ENCODE measurements at regions not wholly inside any gene's neighbourhood (a gene's known extent, or its start where the extent isn't known, plus 50 kb on each side); places are given as distances from the start of the nearest gene placed in this dataset.
"Not testable (repeated sequence)": the region's sequence is repeated elsewhere in the genome, so short reads cannot be mapped to it uniquely, and the experiment has no call there.

GRCh38 chr7:149701495-149702240, 71.7 kb downstream of the ZNF467 start:
- no peak overlapping the region for H2AK5ac ChIP-seq (ENCODE audit: low read length)
- no peak overlapping the region for H3K9ac ChIP-seq (ENCODE audit: low read length)
- no peak overlapping the region for H3K4me2 ChIP-seq (ENCODE audit: low read length)
- H3K36me3 ChIP-seq (ENCODE audit: control insufficient read depth in 1 of 2, insufficient read depth in 2 of 2, low read length in 2 of 2), result no peaks in the 10 kb centered on the region
- no peaks in the 10 kb centered on the region for H3K27me3 ChIP-seq (ENCODE audit: insufficient read depth, low read length)
- H3K4ac ChIP-seq (ENCODE audit: low read depth, low read length), result no peak overlapping the region
- no peak for DNase-seq
- no peak overlapping the region for H3K27ac ChIP-seq (ENCODE audit: low read depth, low read length)
- H2BK5ac ChIP-seq (ENCODE audit: low read depth, low read length, poor library complexity), result no peak overlapping the region
- H4K12ac ChIP-seq (ENCODE audit: low read depth, low read length), result no peak overlapping the region
- no peak overlapping the region for H2BK120ac ChIP-seq (ENCODE audit: insufficient read depth, low read length, poor library complexity)
- no CpG with 5 or more reads among the region's 14 CpGs for WGBS (ENCODE audit: extremely low coverage, insufficient coverage, insufficient read length)
- no peak overlapping the region for H2BK12ac ChIP-seq (ENCODE audit: low read length)
- H3K79me2 ChIP-seq (ENCODE audit: control insufficient read depth, insufficient read depth, low read length, poor library complexity), result no peaks in the 10 kb centered on the region
- H3K14ac ChIP-seq (ENCODE audit: low read length), result no peak overlapping the region
- H3K79me1 ChIP-seq (ENCODE audit: low read length), result no peaks in the 10 kb centered on the region
- H3K23ac ChIP-seq (ENCODE audit: low read length), result no peak overlapping the region
- no peak overlapping the region for H4K8ac ChIP-seq (ENCODE audit: low read depth, low read length)
- peaks cover 11% of the 10 kb centered on the region for H3K9me3 ChIP-seq (ENCODE audit: insufficient read depth, low read depth, low read length)
- no peak overlapping the region for H2AFZ ChIP-seq (ENCODE audit: insufficient read depth, low read length, poor library complexity)
- H4K91ac ChIP-seq (ENCODE audit: low read depth, low read length), result no peak overlapping the region
- H3K18ac ChIP-seq (ENCODE audit: low read length), result no peak overlapping the region
- no peaks in the 10 kb centered on the region for H3K4me1 ChIP-seq (ENCODE audit: control insufficient read depth in 1 of 2, insufficient read depth in 2 of 2, low read length in 2 of 2)
- no peak overlapping the region for H3K4me3 ChIP-seq (ENCODE audit: low read depth, low read length)

- H4K8ac ChIP-seq (ENCODE audit: low read depth, low read length); H3K4me3 ChIP-seq (ENCODE audit: low read depth, low read length); H3K4me2 ChIP-seq (ENCODE audit: low read length); H2BK5ac ChIP-seq (ENCODE audit: low read depth, low read length, poor library complexity); H3K36me3 ChIP-seq (ENCODE audit: control insufficient read depth in 1 of 2, insufficient read depth in 2 of 2, low read length in 2 of 2); H2BK120ac ChIP-seq (ENCODE audit: insufficient read depth, low read length, poor library complexity); H3K18ac ChIP-seq (ENCODE audit: low read length); H3K14ac ChIP-seq (ENCODE audit: low read length); H4K91ac ChIP-seq (ENCODE audit: low read depth, low read length); H2AFZ ChIP-seq (ENCODE audit: insufficient read depth, low read length, poor library complexity); H2BK12ac ChIP-seq (ENCODE audit: low read length); H3K79me2 ChIP-seq (ENCODE audit: control insufficient read depth, insufficient read depth, low read length, poor library complexity); H3K23ac ChIP-seq (ENCODE audit: low read length); H3K27me3 ChIP-seq (ENCODE audit: insufficient read depth, low read length); H3K9ac ChIP-seq (ENCODE audit: low read length); H3K4me1 ChIP-seq (ENCODE audit: control insufficient read depth in 1 of 2, insufficient read depth in 2 of 2, low read length in 2 of 2); H3K27ac ChIP-seq (ENCODE audit: low read depth, low read length); H3K79me1 ChIP-seq (ENCODE audit: low read length); H2AK5ac ChIP-seq (ENCODE audit: low read length); H3K4ac ChIP-seq (ENCODE audit: low read depth, low read length); H4K12ac ChIP-seq (ENCODE audit: low read depth, low read length): not testable (repeated sequence)
- DNase-seq, result peak in 1 of 2 donors; percentile 48
- H3K9me3 ChIP-seq (ENCODE audit: insufficient read depth, low read depth, low read length), result peaks cover 11% of the 10 kb centered on the region
- no CpG with 5 or more reads among the region's 5 CpGs for WGBS (ENCODE audit: extremely low coverage, insufficient coverage, insufficient read length)
Measured at GRCh38 chr7:149697767-149698166, 75.6 kb downstream of the ZNF467 start.

- H3K79me2 ChIP-seq (ENCODE audit: control insufficient read depth, insufficient read depth, low read length, poor library complexity), result no peaks in the 10 kb centered on the region
- H3K27me3 ChIP-seq (ENCODE audit: insufficient read depth, low read length), result peaks cover 4% of the 10 kb centered on the region
- H2BK120ac ChIP-seq (ENCODE audit: insufficient read depth, low read length, poor library complexity), result no peak overlapping the region
- H3K79me1 ChIP-seq (ENCODE audit: low read length), result no peaks in the 10 kb centered on the region
- H3K4me1 ChIP-seq (ENCODE audit: control insufficient read depth in 1 of 2, insufficient read depth in 2 of 2, low read length in 2 of 2), result peaks cover 0 to 5% of the 10 kb centered on the region in 2 experiments
- H4K12ac ChIP-seq (ENCODE audit: low read depth, low read length), result no peak overlapping the region
- H3K23ac ChIP-seq (ENCODE audit: low read length), result no peak overlapping the region
- no peak overlapping the region for H3K9ac ChIP-seq (ENCODE audit: low read length)
- H3K18ac ChIP-seq (ENCODE audit: low read length), result no peak overlapping the region
- no peak overlapping the region for H3K27ac ChIP-seq (ENCODE audit: low read depth, low read length)
- no peak overlapping the region for H2BK5ac ChIP-seq (ENCODE audit: low read depth, low read length, poor library complexity)
- DNase-seq, result no peak
- H2BK12ac ChIP-seq (ENCODE audit: low read length), result no peak overlapping the region
- H3K4me3 ChIP-seq (ENCODE audit: low read depth, low read length), result no peak overlapping the region
- H4K8ac ChIP-seq (ENCODE audit: low read depth, low read length), result no peak overlapping the region
- no CpG with 5 or more reads among the region's 3 CpGs for WGBS (ENCODE audit: extremely low coverage, insufficient coverage, insufficient read length)
- H2AK5ac ChIP-seq (ENCODE audit: low read length), result no peak overlapping the region
- H3K4ac ChIP-seq (ENCODE audit: low read depth, low read length), result no peak overlapping the region
- no peak overlapping the region for H4K91ac ChIP-seq (ENCODE audit: low read depth, low read length)
- H3K9me3 ChIP-seq (ENCODE audit: insufficient read depth, low read depth, low read length), result peaks cover 7% of the 10 kb centered on the region
- no peak overlapping the region for H3K4me2 ChIP-seq (ENCODE audit: low read length)
- H3K36me3 ChIP-seq (ENCODE audit: control insufficient read depth in 1 of 2, insufficient read depth in 2 of 2, low read length in 2 of 2), result no peaks in the 10 kb centered on the region
- no peak overlapping the region for H2AFZ ChIP-seq (ENCODE audit: insufficient read depth, low read length, poor library complexity)
- H3K14ac ChIP-seq (ENCODE audit: low read length), result no peak overlapping the region
Measured at GRCh38 chr7:149696280-149696679, 77.1 kb downstream of the ZNF467 start.

- Histone ChIP-seq H3K36me3 (ENCODE audit: control insufficient read depth in 1 of 2, insufficient read depth in 2 of 2, low read length in 2 of 2) (no peaks in the 10 kb centered on the region), H2BK12ac (ENCODE audit: low read length) (no peak overlapping the region), H3K9me3 (ENCODE audit: insufficient read depth, low read depth, low read length) (no peaks in the 10 kb centered on the region), H2AFZ (ENCODE audit: insufficient read depth, low read length, poor library complexity) (peak overlapping the region; percentile 2), H4K12ac (ENCODE audit: low read depth, low read length) (no peak overlapping the region), H2AK5ac (ENCODE audit: low read length) (no peak overlapping the region), H3K4me2 (ENCODE audit: low read length) (peak overlapping the region; percentile 58), H3K18ac (ENCODE audit: low read length) (no peak overlapping the region), H2BK120ac (ENCODE audit: insufficient read depth, low read length, poor library complexity) (no peak overlapping the region), H3K4ac (ENCODE audit: low read depth, low read length) (no peak overlapping the region), H3K23ac (ENCODE audit: low read length) (no peak overlapping the region), H3K9ac (ENCODE audit: low read length) (no peak overlapping the region), H4K8ac (ENCODE audit: low read depth, low read length) (no peak overlapping the region), H3K14ac (ENCODE audit: low read length) (no peak overlapping the region), H3K4me1 (ENCODE audit: control insufficient read depth in 1 of 2, insufficient read depth in 2 of 2, low read length in 2 of 2) (peaks cover 0 to 5% of the 10 kb centered on the region in 2 experiments), H3K79me2 (ENCODE audit: control insufficient read depth, insufficient read depth, low read length, poor library complexity) (no peaks in the 10 kb centered on the region), H3K27ac (ENCODE audit: low read depth, low read length) (no peak overlapping the region), H3K79me1 (ENCODE audit: low read length) (no peaks in the 10 kb centered on the region), H3K4me3 (ENCODE audit: low read depth, low read length) (peak overlapping the region; percentile 52), H4K91ac (ENCODE audit: low read depth, low read length) (no peak overlapping the region), H3K27me3 (ENCODE audit: insufficient read depth, low read length) (peaks cover 4% of the 10 kb centered on the region), H2BK5ac (ENCODE audit: low read depth, low read length, poor library complexity) (no peak overlapping the region)
- DNase-seq, result no peak
- no CpG with 5 or more reads among the region's 43 CpGs for WGBS (ENCODE audit: extremely low coverage, insufficient coverage, insufficient read length)
Measured at GRCh38 chr7:149692557-149692982, 80.8 kb downstream of the ZNF467 start.

All from trophoblast cell (in vitro differentiated cells and primary cell).